Heart right ventricle (tissue), 16 donors: ENCODE measurements at regions not wholly inside any gene's neighbourhood (a gene's known extent, or its start where the extent isn't known, plus 50 kb on each side); places are given as distances from the start of the nearest gene placed in this dataset.

Source experiments
- ATAC-seq, 8 donors: fragments of 200-7000 bp; cut with Tn5 transposase; one replicate each; pipeline ENCODE4 v1.9.1; 2020; ENCODE audit warnings: mild to moderate bottlenecking in 8 of 8, moderate library complexity in 8 of 8, moderate number of reproducible peaks in 1 of 8
- DNase-seq, 2 donors: peaks; one replicate each; pipeline ENCODE4 v3.0.0-alpha.2; 2020
- H3K27ac ChIP-seq, 10 donors: fragments of 200-600 bp; sonication (generic) in 2 of 10; one replicate each; pipeline versions ENCODE4 v1.5.0 to v1.8.0; 2020 to 2022; ENCODE audit warnings: mild to moderate bottlenecking in 3 of 10
- H3K27me3 ChIP-seq, 7 donors: fragments of 200-600 bp; one replicate each; pipeline ENCODE4 v1.8.0; 2021 to 2022; ENCODE audit warnings: mild to moderate bottlenecking in 2 of 7
- H3K36me3 ChIP-seq, 9 donors: fragments of 200-600 bp; sonication (generic) in 1 of 9; one replicate each; pipeline versions ENCODE4 v1.5.0 to v1.8.0; 2020 to 2022; ENCODE audit warnings: mild to moderate bottlenecking in 2 of 9
- H3K4me1 ChIP-seq, 9 donors: fragments of 200-600 bp; sonication (generic) in 1 of 9; one replicate each; pipeline versions ENCODE4 v1.5.0 to v1.8.0; 2020 to 2022; ENCODE audit warnings: mild to moderate bottlenecking in 4 of 9
- H3K4me3 ChIP-seq, 10 donors: fragments of 200-600 bp; sonication (generic) in 2 of 10; one replicate each; pipeline versions ENCODE4 v1.5.0 to v1.8.0; 2020 to 2022; ENCODE audit warnings: mild to moderate bottlenecking in 7 of 10, moderate library complexity in 2 of 10
- H3K9me3 ChIP-seq, 11 donors: fragments of 200-600 bp in 10 of 11; sonication (generic) in 2 of 11; one replicate each; pipeline versions ENCODE4 v1.5.0 to v1.8.0; 2013 to 2022; ENCODE audit warnings: mild to moderate bottlenecking in 2 of 11, control low read depth in 1 of 11, moderate library complexity in 1 of 11
- WGBS, 2 donors: extraction: QIAGEN DNeasy Blood & Tissue Kit; methylation state at CpG; one replicate each; pipeline ENCODE4 v1.1.7; 2013; ENCODE audit warnings: inconsistent platforms in 1 of 2; 5-methylcytosine and 5-hydroxymethylcytosine counted together
- intact Hi-C, 10 donors: fragments of 100-400 bp; cut with DNase I; formaldehyde crosslinking; loops; one replicate each; pipeline versions ENCODE4 v1.11.1 to v1.14.2; 2022
- TF ChIP-seq, protein P1 (sequence below), 9 donors: fragments of 200-600 bp; sonication (generic) in 2 of 9; IDR thresholded peaks; one replicate each; pipeline versions ENCODE4 v1.5.0 to v1.8.0; 2021 to 2022; ENCODE audit warnings: antibody characterized with exemption in 9 of 9, mild to moderate bottlenecking in 5 of 9, moderate library complexity in 1 of 9
- donor health status: Arrhythmogenic right ventricular cardiomyopathy.
- donor health status: ischemic (EF 13 %, LVEDD 7.1; RV severe dilation, severe dysfunction).
- donor health status: healthy with polysubstance abuse.
- donor health status: DM: no; HTN: yes; CAD: no.
- donor health status: DM: no; HTN: no; CAD: no.
- donor health status: ischemic (EF 25% LVEDD 6.9; RV normal size, moderate dysfunction).
- donor health status: ischemic (EF 25% LVEDD 5.7; RV mildly dilated, moderate dysfunction).
- donor health status: healthy.
- donor health status: DM: yes; HTN: yes; CAD: no.
- donor health status: Ischemic cardiomyopathy.
- donor health status: ischemic (EF 35%, LVEDD 5.7; RV mildly dilated, moderate dysfunction).
- donor health status: nonischemic (EF 11% LVEDD 7.7; RV severe dilation, severe dysfunction).
- donor health status: DM: yes; HTN: yes; CAD: no.
- donor health status: PGD.
- donor health status: ischemic (EF 29% LVEDD 5.4; RV normal size, mild dysfunction).
- donor health status: nonischemic (EF 23%, LVEDD 6.1; RV moderate dilation, normal function).

DNA sequence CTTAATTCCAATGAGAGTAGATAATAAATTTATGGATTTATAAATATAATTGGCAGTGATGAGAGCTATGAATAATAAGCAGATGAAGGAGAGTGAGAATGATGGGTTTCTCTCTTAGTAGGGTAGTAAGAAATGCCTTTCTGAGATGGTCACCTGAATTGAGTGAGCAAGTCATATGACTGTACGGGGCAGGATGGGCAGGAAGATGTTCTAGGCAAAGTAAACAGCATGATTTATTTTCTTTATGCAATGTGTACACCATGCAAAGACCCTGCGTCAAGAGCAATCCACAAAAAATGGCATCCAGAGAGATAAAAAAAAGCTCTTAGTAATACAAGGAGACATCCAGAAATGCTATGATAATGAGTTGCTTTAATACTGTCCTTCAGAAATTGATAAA is 409.9 kb downstream of the HLX start:
- H3K9me3 ChIP-seq, result no peaks in the 10 kb centered on the region
- intact Hi-C loops, result loop anchor here in 1 of 10 donors (10.0 kb wide), 1 partner anchor 126 kb away; no protein-coding TSS in a partner anchor
- H3K27ac ChIP-seq, result no peak overlapping the region
- no peaks in the 10 kb centered on the region for H3K27me3 ChIP-seq
- H3K36me3 ChIP-seq, result no peaks in the 10 kb centered on the region
- ATAC-seq (no peak), DNase-seq (no peak)
- TF ChIP-seq, protein P1, sequence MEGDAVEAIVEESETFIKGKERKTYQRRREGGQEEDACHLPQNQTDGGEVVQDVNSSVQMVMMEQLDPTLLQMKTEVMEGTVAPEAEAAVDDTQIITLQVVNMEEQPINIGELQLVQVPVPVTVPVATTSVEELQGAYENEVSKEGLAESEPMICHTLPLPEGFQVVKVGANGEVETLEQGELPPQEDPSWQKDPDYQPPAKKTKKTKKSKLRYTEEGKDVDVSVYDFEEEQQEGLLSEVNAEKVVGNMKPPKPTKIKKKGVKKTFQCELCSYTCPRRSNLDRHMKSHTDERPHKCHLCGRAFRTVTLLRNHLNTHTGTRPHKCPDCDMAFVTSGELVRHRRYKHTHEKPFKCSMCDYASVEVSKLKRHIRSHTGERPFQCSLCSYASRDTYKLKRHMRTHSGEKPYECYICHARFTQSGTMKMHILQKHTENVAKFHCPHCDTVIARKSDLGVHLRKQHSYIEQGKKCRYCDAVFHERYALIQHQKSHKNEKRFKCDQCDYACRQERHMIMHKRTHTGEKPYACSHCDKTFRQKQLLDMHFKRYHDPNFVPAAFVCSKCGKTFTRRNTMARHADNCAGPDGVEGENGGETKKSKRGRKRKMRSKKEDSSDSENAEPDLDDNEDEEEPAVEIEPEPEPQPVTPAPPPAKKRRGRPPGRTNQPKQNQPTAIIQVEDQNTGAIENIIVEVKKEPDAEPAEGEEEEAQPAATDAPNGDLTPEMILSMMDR (IDR thresholded peaks at IDR 0.05), result no peak
- WGBS, 2 donors, result 91 to 92% methylated on average over 2 of the region's 2 CpGs
- H3K4me3 ChIP-seq, result no peak overlapping the region
- H3K4me1 ChIP-seq, result peaks cover 0 to 4% (median 0%) of the 10 kb centered on the region in 9 donors

DNA sequence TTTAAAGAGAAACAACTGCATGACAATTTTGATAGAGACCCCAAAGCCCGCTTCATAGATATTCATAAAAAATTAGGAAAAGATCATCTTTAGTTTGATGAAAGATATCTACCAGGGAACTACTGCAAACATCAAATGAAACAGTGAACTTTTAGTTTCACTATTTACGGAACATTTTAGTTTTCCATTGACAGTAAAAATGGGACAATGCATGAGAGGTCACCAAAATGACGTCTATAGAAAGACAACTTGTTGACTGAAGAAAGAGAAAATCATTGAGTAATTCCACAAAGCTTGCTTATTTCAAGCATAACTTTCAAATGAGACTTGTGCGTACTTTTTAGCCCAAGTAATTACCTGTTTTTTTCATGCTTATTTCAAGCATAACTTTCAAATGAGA is 411.4 kb downstream of the HLX start:
- no peaks in the 10 kb centered on the region for H3K9me3 ChIP-seq
- H3K4me1 ChIP-seq, result peaks cover 0 to 4% (median 0%) of the 10 kb centered on the region in 9 donors
- no peak overlapping the region for H3K27ac ChIP-seq
- no peak overlapping the region for H3K4me3 ChIP-seq
- no peak for DNase-seq
- H3K36me3 ChIP-seq, result no peaks in the 10 kb centered on the region
- WGBS, 2 donors, result 79 to 89% methylated on average over 4 of the region's 4 CpGs
- intact Hi-C loops, result no loop called here
- TF ChIP-seq, protein P1 (IDR thresholded peaks at IDR 0.05), result no peak
- no peaks in the 10 kb centered on the region for H3K27me3 ChIP-seq
- ATAC-seq, result no peak

DNA sequence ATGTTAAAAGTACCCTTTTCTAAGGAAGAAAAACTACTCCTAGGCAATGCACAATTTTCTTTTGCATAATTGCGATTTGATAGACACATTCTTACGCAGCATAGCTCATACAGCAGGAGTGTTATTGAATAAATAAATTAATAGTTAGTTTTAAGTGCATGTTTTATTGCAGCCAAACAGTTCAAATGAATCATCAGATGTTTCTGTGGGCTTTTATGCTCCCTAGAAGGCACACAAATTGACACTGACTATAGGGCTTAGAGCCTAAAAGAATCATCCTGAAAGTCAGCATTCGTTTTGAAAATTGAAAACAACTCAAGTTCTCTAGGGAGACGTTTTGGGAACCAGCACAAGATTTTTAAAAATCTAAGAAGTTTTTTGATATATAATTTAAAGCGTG is 411.9 kb downstream of the HLX start:
- DNase-seq, result no peak
- no peaks in the 10 kb centered on the region for H3K9me3 ChIP-seq
- no peak for ATAC-seq
- TF ChIP-seq, protein P1 (IDR thresholded peaks at IDR 0.05), result no peak
- intact Hi-C loops, result no loop called here
- no peak overlapping the region for H3K27ac ChIP-seq
- H3K4me1 ChIP-seq, result peaks cover 0 to 4% (median 0%) of the 10 kb centered on the region in 9 donors
- 70 to 71% methylated on average over 5 of the region's 5 CpGs for WGBS, 2 donors
- H3K36me3 ChIP-seq, result no peaks in the 10 kb centered on the region
- no peak overlapping the region for H3K4me3 ChIP-seq
- no peaks in the 10 kb centered on the region for H3K27me3 ChIP-seq

DNA sequence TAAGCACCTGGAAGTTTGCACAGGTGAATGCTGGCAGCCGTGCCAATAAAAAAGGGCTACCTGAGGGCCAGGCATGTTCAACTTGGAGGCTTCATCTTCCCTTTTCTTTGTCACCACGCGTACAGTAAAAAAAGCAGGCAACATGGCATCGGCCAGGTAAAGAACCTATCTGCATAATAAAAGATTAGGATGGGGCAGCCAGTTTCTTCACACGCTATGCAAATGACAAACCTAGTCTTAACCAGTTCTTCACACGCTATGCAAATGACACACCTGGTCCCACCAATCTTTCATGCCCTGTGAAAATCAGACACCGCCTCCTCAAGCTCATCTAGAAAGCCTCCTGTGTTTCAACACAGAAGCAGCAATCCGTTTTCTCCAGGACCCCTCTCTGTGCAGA is 413.4 kb downstream of the HLX start:
- no peak for DNase-seq
- no peak for ATAC-seq
- 91 to 94% methylated on average over 8 of the region's 8 CpGs for WGBS, 2 donors
- Histone ChIP-seq H3K27ac (no peak overlapping the region), H3K36me3 (no peaks in the 10 kb centered on the region), H3K4me3 (no peak overlapping the region), H3K27me3 (no peaks in the 10 kb centered on the region), H3K4me1 (no peaks in the 10 kb centered on the region), H3K9me3 (no peaks in the 10 kb centered on the region)
- TF ChIP-seq, protein P1 (IDR thresholded peaks at IDR 0.05), result no peak
- intact Hi-C loops, result no loop called here
